Liver (tissue), 8 donors: ENCODE measurements at regions not wholly inside any gene's neighbourhood (a gene's known extent, or its start where the extent isn't known, plus 50 kb on each side); places are given as distances from the start of the nearest gene placed in this dataset.

Experiments used
- DNase-seq: peaks from one replicate; pipeline ENCODE4 v3.0.0-alpha.2; 2017; ENCODE audit warnings: low spot score
- H3K27ac ChIP-seq, 2 donors: one replicate each; pipeline ENCODE4 v1.7.0; 2013; ENCODE audit warnings: inconsistent platforms in 2 of 2, low read length in 2 of 2, control low read depth in 1 of 2, low read depth in 1 of 2, mild to moderate bottlenecking in 1 of 2
- H3K27me3 ChIP-seq, 4 donors: one replicate each; pipeline versions ENCODE4 v1.6.1 to v1.7.0; 2013; ENCODE audit warnings: low read length in 3 of 4, inconsistent platforms in 1 of 4, mild to moderate bottlenecking in 1 of 4, moderate library complexity in 1 of 4; ENCODE audit not compliant: control insufficient read depth in 4 of 4, insufficient read depth in 4 of 4
- H3K36me3 ChIP-seq, 4 donors: one replicate each; pipeline versions ENCODE4 v1.6.1 to v1.7.0; 2013; ENCODE audit warnings: low read length in 3 of 4, mild to moderate bottlenecking in 3 of 4, low read depth in 1 of 4, moderate library complexity in 1 of 4; ENCODE audit not compliant: control insufficient read depth in 4 of 4, insufficient read depth in 3 of 4
- H3K4me1 ChIP-seq, 4 donors: one replicate each; pipeline versions ENCODE4 v1.6.1 to v1.7.0; 2013; ENCODE audit warnings: low read length in 3 of 4, mild to moderate bottlenecking in 3 of 4, moderate library complexity in 1 of 4; ENCODE audit not compliant: control insufficient read depth in 4 of 4, insufficient read depth in 4 of 4
- H3K4me3 ChIP-seq, 3 donors: one replicate each; pipeline versions ENCODE4 v1.6.1 to v1.7.0; 2013; ENCODE audit warnings: low read length in 3 of 3, control low read depth in 1 of 3, low read depth in 1 of 3, mild to moderate bottlenecking in 1 of 3
- H3K9ac ChIP-seq, 2 donors: one replicate each; pipeline ENCODE4 v1.7.0; 2013; ENCODE audit warnings: low read length in 2 of 2, mild to moderate bottlenecking in 2 of 2, moderate library complexity in 2 of 2, control low read depth in 1 of 2, low read depth in 1 of 2
- H3K9me3 ChIP-seq, 4 donors: one replicate each; pipeline versions ENCODE4 v1.6.1 to v1.7.0; 2013; ENCODE audit warnings: low read length in 3 of 4; ENCODE audit not compliant: control insufficient read depth in 4 of 4
- EGR1 ChIP-seq, 2 donors: IDR thresholded peaks; 2 replicates each; pipeline ENCODE4 v1.6.1; 2016 to 2018; ENCODE audit warnings: antibody characterized with exemption in 2 of 2, low read depth in 2 of 2
- FOXA1 ChIP-seq: IDR thresholded peaks from 2 replicates; pipeline ENCODE4 v1.6.1; 2016; ENCODE audit warnings: antibody characterized with exemption
- FOXA2 ChIP-seq: IDR thresholded peaks from 2 replicates; pipeline ENCODE4 v1.6.1; 2016; ENCODE audit warnings: antibody characterized with exemption
- GABPA ChIP-seq, 2 donors: IDR thresholded peaks in 1 of 2; conservative IDR thresholded peaks in 1 of 2; 2 replicates each; pipeline ENCODE4 v1.6.1; 2016; ENCODE audit warnings: antibody characterized with exemption in 2 of 2, mild to moderate bottlenecking in 1 of 2, moderate library complexity in 1 of 2
- HNF4A ChIP-seq, 2 donors: conservative IDR thresholded peaks; 2 replicates each; pipeline ENCODE4 v1.6.1; 2016; ENCODE audit warnings: antibody characterized with exemption in 2 of 2, mild to moderate bottlenecking in 2 of 2
- HNF4G ChIP-seq: IDR thresholded peaks from 2 replicates; pipeline ENCODE4 v1.6.1; 2016; ENCODE audit warnings: antibody characterized with exemption
- JUND ChIP-seq, 2 donors: IDR thresholded peaks; 2 replicates each; pipeline ENCODE4 v1.6.1; 2016; ENCODE audit warnings: antibody characterized with exemption in 2 of 2
- NR2F2 ChIP-seq: IDR thresholded peaks from 2 replicates; pipeline ENCODE4 v1.6.1; 2016; ENCODE audit warnings: antibody characterized with exemption
- RAD21 ChIP-seq, 2 donors: IDR thresholded peaks; 2 replicates each; pipeline ENCODE4 v1.6.1; 2016; ENCODE audit warnings: antibody characterized with exemption in 2 of 2, mild to moderate bottlenecking in 2 of 2
- RXRA ChIP-seq, 2 donors: IDR thresholded peaks; 2 replicates each; pipeline ENCODE4 v1.6.1; 2017 to 2018; ENCODE audit warnings: antibody characterized with exemption in 2 of 2, mild to moderate bottlenecking in 1 of 2
- SP1 ChIP-seq: IDR thresholded peaks from 2 replicates; pipeline ENCODE4 v1.6.1; 2018; ENCODE audit warnings: antibody characterized with exemption, mild to moderate bottlenecking
- TAF1 ChIP-seq: conservative IDR thresholded peaks from 2 replicates; pipeline ENCODE4 v1.6.1; 2016; ENCODE audit warnings: antibody characterized with exemption, mild to moderate bottlenecking
- YY1 ChIP-seq: IDR thresholded peaks from 2 replicates; pipeline ENCODE4 v1.6.1; 2016; ENCODE audit warnings: antibody characterized with exemption, mild to moderate bottlenecking
- WGBS: extraction: QIAGEN DNeasy Blood & Tissue Kit; methylation state at CpG from one replicate; pipeline ENCODE4 v1.1.7; 2013; 5-methylcytosine and 5-hydroxymethylcytosine counted together
- TF ChIP-seq, protein P1 (sequence below): IDR thresholded peaks from 2 replicates; pipeline ENCODE4 v1.6.1; 2016; ENCODE audit warnings: antibody characterized with exemption, mild to moderate bottlenecking
- TF ChIP-seq, protein P2 (sequence below): IDR thresholded peaks from 2 replicates; pipeline ENCODE4 v1.6.1; 2016; ENCODE audit warnings: antibody characterized with exemption
- TF ChIP-seq, protein P3 (sequence below): IDR thresholded peaks from 2 replicates; pipeline ENCODE4 v1.6.1; 2016; ENCODE audit warnings: antibody characterized with exemption
- TF ChIP-seq, protein P4 (sequence below): fragments of 150-350 bp; IDR thresholded peaks from 2 replicates; pipeline ENCODE4 v1.5.1; 2017; ENCODE audit warnings: improper control_type of control experiment, low read depth, low read length; ENCODE audit not compliant: missing input control
- TF ChIP-seq, protein P5 (sequence below): IDR thresholded peaks from 2 replicates; pipeline ENCODE4 v1.6.1; 2016; ENCODE audit warnings: antibody characterized with exemption
- donor health status: healthy.
- donor health status: healthy.
- donor health status: healthy.
- donor health status: healthy.
- donor health status: healthy.

DNA sequence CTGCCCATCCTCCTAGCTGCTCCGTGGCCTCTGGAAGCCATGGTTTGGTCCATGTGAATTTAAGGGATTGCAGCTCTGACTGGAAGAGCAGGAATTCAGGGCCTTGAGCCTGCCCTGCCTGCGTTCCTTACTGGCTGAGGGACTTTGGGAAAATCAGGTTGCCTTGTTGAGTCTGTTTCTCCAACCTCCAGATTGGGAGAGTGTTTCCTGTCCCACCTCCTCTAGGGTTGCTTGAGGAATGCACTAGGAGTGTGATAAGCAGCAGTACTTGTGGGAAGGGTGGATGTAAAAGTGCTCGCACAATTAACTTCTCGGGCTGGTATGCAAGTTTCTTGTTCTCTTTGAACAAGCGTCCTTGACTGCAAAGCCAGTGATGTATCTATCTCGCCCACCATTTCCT lies 84.4 kb upstream of the YWHAQ start:
- H3K27me3 ChIP-seq: no peaks in the 10 kb centered on the region
- no peak overlapping the region for H3K4me3 ChIP-seq
- 76% methylated on average over 6 of the region's 6 CpGs for WGBS
- H3K27ac ChIP-seq: no peak overlapping the region
- no peaks in the 10 kb centered on the region for H3K4me1 ChIP-seq
- TF ChIP-seq JUND (IDR thresholded peaks at IDR 0.05) (no peak), HNF4A (conservative IDR thresholded peaks at IDR 0.05) (no peak), RXRA (IDR thresholded peaks at IDR 0.05) (no peak), EGR1 (IDR thresholded peaks at IDR 0.05; ENCODE audit: low read depth in 2 of 2) (no peak), FOXA1 (no peak), TAF1 (no peak), NR2F2 (no peak), RAD21 (IDR thresholded peaks at IDR 0.05) (no peak), SP1 (no peak), HNF4G (no peak)
- TF ChIP-seq, protein P1, sequence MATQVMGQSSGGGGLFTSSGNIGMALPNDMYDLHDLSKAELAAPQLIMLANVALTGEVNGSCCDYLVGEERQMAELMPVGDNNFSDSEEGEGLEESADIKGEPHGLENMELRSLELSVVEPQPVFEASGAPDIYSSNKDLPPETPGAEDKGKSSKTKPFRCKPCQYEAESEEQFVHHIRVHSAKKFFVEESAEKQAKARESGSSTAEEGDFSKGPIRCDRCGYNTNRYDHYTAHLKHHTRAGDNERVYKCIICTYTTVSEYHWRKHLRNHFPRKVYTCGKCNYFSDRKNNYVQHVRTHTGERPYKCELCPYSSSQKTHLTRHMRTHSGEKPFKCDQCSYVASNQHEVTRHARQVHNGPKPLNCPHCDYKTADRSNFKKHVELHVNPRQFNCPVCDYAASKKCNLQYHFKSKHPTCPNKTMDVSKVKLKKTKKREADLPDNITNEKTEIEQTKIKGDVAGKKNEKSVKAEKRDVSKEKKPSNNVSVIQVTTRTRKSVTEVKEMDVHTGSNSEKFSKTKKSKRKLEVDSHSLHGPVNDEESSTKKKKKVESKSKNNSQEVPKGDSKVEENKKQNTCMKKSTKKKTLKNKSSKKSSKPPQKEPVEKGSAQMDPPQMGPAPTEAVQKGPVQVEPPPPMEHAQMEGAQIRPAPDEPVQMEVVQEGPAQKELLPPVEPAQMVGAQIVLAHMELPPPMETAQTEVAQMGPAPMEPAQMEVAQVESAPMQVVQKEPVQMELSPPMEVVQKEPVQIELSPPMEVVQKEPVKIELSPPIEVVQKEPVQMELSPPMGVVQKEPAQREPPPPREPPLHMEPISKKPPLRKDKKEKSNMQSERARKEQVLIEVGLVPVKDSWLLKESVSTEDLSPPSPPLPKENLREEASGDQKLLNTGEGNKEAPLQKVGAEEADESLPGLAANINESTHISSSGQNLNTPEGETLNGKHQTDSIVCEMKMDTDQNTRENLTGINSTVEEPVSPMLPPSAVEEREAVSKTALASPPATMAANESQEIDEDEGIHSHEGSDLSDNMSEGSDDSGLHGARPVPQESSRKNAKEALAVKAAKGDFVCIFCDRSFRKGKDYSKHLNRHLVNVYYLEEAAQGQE: no peak
- TF ChIP-seq, protein P2, sequence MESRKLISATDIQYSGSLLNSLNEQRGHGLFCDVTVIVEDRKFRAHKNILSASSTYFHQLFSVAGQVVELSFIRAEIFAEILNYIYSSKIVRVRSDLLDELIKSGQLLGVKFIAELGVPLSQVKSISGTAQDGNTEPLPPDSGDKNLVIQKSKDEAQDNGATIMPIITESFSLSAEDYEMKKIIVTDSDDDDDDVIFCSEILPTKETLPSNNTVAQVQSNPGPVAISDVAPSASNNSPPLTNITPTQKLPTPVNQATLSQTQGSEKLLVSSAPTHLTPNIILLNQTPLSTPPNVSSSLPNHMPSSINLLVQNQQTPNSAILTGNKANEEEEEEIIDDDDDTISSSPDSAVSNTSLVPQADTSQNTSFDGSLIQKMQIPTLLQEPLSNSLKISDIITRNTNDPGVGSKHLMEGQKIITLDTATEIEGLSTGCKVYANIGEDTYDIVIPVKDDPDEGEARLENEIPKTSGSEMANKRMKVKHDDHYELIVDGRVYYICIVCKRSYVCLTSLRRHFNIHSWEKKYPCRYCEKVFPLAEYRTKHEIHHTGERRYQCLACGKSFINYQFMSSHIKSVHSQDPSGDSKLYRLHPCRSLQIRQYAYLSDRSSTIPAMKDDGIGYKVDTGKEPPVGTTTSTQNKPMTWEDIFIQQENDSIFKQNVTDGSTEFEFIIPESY: no peak
- TF ChIP-seq, protein P3, sequence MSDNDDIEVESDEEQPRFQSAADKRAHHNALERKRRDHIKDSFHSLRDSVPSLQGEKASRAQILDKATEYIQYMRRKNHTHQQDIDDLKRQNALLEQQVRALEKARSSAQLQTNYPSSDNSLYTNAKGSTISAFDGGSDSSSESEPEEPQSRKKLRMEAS: no peak
- TF ChIP-seq, protein P4, sequence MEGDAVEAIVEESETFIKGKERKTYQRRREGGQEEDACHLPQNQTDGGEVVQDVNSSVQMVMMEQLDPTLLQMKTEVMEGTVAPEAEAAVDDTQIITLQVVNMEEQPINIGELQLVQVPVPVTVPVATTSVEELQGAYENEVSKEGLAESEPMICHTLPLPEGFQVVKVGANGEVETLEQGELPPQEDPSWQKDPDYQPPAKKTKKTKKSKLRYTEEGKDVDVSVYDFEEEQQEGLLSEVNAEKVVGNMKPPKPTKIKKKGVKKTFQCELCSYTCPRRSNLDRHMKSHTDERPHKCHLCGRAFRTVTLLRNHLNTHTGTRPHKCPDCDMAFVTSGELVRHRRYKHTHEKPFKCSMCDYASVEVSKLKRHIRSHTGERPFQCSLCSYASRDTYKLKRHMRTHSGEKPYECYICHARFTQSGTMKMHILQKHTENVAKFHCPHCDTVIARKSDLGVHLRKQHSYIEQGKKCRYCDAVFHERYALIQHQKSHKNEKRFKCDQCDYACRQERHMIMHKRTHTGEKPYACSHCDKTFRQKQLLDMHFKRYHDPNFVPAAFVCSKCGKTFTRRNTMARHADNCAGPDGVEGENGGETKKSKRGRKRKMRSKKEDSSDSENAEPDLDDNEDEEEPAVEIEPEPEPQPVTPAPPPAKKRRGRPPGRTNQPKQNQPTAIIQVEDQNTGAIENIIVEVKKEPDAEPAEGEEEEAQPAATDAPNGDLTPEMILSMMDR: no peak
- no peaks in the 10 kb centered on the region for H3K9me3 ChIP-seq
- no peak overlapping the region for H3K9ac ChIP-seq
- no peak for DNase-seq
- H3K36me3 ChIP-seq: no peaks in the 10 kb centered on the region

DNA sequence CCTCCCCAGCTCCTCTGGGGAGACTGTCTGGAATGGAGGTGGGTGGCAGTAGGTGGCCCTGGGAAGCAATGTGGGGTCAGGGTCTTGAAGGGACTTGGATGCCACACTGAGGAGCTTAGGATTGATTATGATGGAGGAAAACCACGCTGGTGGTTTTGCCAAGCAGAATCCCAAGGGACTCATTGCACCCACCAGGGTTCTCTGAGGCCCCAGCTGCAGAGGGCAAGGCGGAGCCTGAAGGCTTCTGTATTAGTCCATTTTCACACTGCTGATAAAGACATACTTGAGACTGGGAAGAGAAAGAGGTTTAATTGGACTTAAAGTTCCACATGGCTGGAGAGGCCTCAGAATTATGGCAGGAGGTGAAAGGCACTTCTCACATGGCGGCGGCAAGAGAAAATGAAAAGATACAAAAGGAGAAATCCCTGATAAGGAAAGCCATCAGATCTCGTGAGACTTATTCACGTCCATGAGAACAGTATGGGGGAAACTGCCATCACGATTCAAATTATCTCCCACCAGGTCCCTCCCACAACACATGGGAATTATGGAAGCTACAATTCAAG lies 87.2 kb upstream of the YWHAQ start:
- H3K4me1 ChIP-seq: no peaks in the 10 kb centered on the region
- no peak overlapping the region for H3K9ac ChIP-seq
- no peak overlapping the region for H3K27ac ChIP-seq
- no peaks in the 10 kb centered on the region for H3K27me3 ChIP-seq
- H3K36me3 ChIP-seq: no peaks in the 10 kb centered on the region
- WGBS: 95% methylated on average over 7 of the region's 7 CpGs
- no peak overlapping the region for H3K4me3 ChIP-seq
- DNase-seq: no peak
- no peaks in the 10 kb centered on the region for H3K9me3 ChIP-seq
- no peak for TF ChIP-seq SP1
- TF ChIP-seq FOXA1: no peak
- TF ChIP-seq FOXA2: no peak
- TF ChIP-seq GABPA (IDR thresholded peaks at IDR 0.05 in 1 of 2, conservative IDR thresholded peaks at IDR 0.05 in 1 of 2): no peak
- TF ChIP-seq HNF4G: no peak
- no peak for TF ChIP-seq RAD21 (IDR thresholded peaks at IDR 0.05)
- TF ChIP-seq TAF1: no peak
- TF ChIP-seq, protein P4: no peak
- TF ChIP-seq, protein P5, sequence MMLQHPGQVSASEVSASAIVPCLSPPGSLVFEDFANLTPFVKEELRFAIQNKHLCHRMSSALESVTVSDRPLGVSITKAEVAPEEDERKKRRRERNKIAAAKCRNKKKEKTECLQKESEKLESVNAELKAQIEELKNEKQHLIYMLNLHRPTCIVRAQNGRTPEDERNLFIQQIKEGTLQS: no peak
- TF ChIP-seq YY1: no peak
- TF ChIP-seq JUND (IDR thresholded peaks at IDR 0.05): no peak
- no peak for TF ChIP-seq HNF4A (conservative IDR thresholded peaks at IDR 0.05)
- TF ChIP-seq RXRA (IDR thresholded peaks at IDR 0.05): no peak
- TF ChIP-seq, protein P3: no peak
- TF ChIP-seq, protein P2: no peak
- TF ChIP-seq NR2F2: no peak
